Stimulated activated CD4-positive, alpha-beta T cell treated with anti-CD3 and anti-CD28 coated beads, Interleukin-2, amount 100 ng/mL, for 48 hours (primary cell): ENCODE measurements at regions not wholly inside any gene's neighbourhood (a gene's known extent, or its start where the extent isn't known, plus 50 kb on each side); places are given as distances from the start of the nearest gene placed in this dataset.
A peak's percentile ranks its signal among the peaks of the same experiment; 100 is the strongest.

Experiments
- DNase-seq, 2 donors: peaks; one replicate each; pipeline ENCODE4 v3.0.0-alpha.2; 2020

GRCh38 chr7:140238778-140239652 lies 62.2 kb upstream of the KDM7A start:
- DNase-seq = no peak

- DNase-seq = no peak
Observed at GRCh38 chr7:140237390-140237789, 60.6 kb upstream of the KDM7A start.

- no peak for DNase-seq
Observed at GRCh38 chr7:140236626-140237025, 59.8 kb upstream of the KDM7A start.

- no peak for DNase-seq
Observed at GRCh38 chr7:140235114-140235513, 58.3 kb upstream of the KDM7A start.

- no peak for DNase-seq
Observed at GRCh38 chr7:140232957-140233917, 56.5 kb upstream of the KDM7A start.

- no peak for DNase-seq
Observed at GRCh38 chr7:140231771-140232491, 55.1 kb upstream of the KDM7A start.

GRCh38 chr7:140230861-140231770 lies 54.3 kb upstream of the KDM7A start:
- peak; percentile 52 to 55 for DNase-seq

- DNase-seq = peak; percentile 70 to 78
Observed at GRCh38 chr7:140230516-140230860, 53.7 kb upstream of the KDM7A start.

- DNase-seq = peak; percentile 49 to 53
Observed at GRCh38 chr7:140229591-140230515, 53.1 kb upstream of the KDM7A start.

- DNase-seq = no peak
Observed at GRCh38 chr7:140229101-140229525, 52.3 kb upstream of the KDM7A start.
